Parathyroid adenoma (tissue), 2 donors: ENCODE measurements at regions not wholly inside any gene's neighbourhood (a gene's known extent, or its start where the extent isn't known, plus 50 kb on each side); places are given as distances from the start of the nearest gene placed in this dataset.

Experiments
- H2AFZ ChIP-seq: fragments of 300-600 bp; sonication (generic); one replicate; pipeline ENCODE4 v1.7.0; 2017; ENCODE audit warnings: antibody characterized with exemption, mild to moderate bottlenecking
- H3K27ac ChIP-seq: fragments of 300-600 bp; sonication (generic); one replicate; pipeline ENCODE4 v1.7.0; 2017
- H3K27me3 ChIP-seq: fragments of 300-600 bp; sonication (generic); one replicate; pipeline ENCODE4 v1.7.0; 2017; ENCODE audit warnings: low read length; ENCODE audit not compliant: control insufficient read depth, insufficient read depth
- H3K36me3 ChIP-seq: fragments of 300-600 bp; sonication (generic); one replicate; pipeline ENCODE4 v1.7.0; 2017; ENCODE audit warnings: low read length; ENCODE audit not compliant: control insufficient read depth, insufficient read depth
- H3K4me1 ChIP-seq: fragments of 300-600 bp; sonication (generic); one replicate; pipeline ENCODE4 v1.7.0; 2017; ENCODE audit warnings: control low read depth
- H3K4me2 ChIP-seq: fragments of 300-600 bp; sonication (generic); one replicate; pipeline ENCODE4 v1.7.0; 2017; ENCODE audit warnings: low read length
- H3K4me3 ChIP-seq: fragments of 300-600 bp; sonication (generic); one replicate; pipeline ENCODE4 v1.7.0; 2017; ENCODE audit warnings: low read depth, low read length
- H3K79me2 ChIP-seq: fragments of 300-600 bp; sonication (generic); one replicate; pipeline ENCODE4 v1.7.0; 2017; ENCODE audit warnings: control low read depth
- H3K9ac ChIP-seq: fragments of 300-600 bp; sonication (generic); one replicate; pipeline ENCODE4 v1.7.0; 2017; ENCODE audit warnings: mild to moderate bottlenecking
- H3K9me3 ChIP-seq: fragments of 300-600 bp; sonication (generic); one replicate; pipeline ENCODE4 v1.7.0; 2017; ENCODE audit warnings: low read length; ENCODE audit not compliant: control insufficient read depth
- TF ChIP-seq, protein P1 (sequence below): fragments of 300-600 bp; sonication (generic); IDR thresholded peaks from one replicate; pipeline ENCODE4 v1.7.0; 2017; ENCODE audit warnings: antibody characterized with exemption, mild to moderate bottlenecking
- donor health status: primary hyperparathyroidism.

- no peaks in the 10 kb centered on the region for H3K79me2 ChIP-seq
- no peak overlapping the region for H3K27ac ChIP-seq
- no peaks in the 10 kb centered on the region for H3K9me3 ChIP-seq
- H3K4me2 ChIP-seq = no peak overlapping the region
- H3K36me3 ChIP-seq = no peaks in the 10 kb centered on the region
- no peak overlapping the region for H3K4me3 ChIP-seq
- TF ChIP-seq, protein P1, sequence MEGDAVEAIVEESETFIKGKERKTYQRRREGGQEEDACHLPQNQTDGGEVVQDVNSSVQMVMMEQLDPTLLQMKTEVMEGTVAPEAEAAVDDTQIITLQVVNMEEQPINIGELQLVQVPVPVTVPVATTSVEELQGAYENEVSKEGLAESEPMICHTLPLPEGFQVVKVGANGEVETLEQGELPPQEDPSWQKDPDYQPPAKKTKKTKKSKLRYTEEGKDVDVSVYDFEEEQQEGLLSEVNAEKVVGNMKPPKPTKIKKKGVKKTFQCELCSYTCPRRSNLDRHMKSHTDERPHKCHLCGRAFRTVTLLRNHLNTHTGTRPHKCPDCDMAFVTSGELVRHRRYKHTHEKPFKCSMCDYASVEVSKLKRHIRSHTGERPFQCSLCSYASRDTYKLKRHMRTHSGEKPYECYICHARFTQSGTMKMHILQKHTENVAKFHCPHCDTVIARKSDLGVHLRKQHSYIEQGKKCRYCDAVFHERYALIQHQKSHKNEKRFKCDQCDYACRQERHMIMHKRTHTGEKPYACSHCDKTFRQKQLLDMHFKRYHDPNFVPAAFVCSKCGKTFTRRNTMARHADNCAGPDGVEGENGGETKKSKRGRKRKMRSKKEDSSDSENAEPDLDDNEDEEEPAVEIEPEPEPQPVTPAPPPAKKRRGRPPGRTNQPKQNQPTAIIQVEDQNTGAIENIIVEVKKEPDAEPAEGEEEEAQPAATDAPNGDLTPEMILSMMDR = no peak
- H3K27me3 ChIP-seq = no peaks in the 10 kb centered on the region
- no peak overlapping the region for H2AFZ ChIP-seq
- H3K4me1 ChIP-seq = no peaks in the 10 kb centered on the region
- no peak overlapping the region for H3K9ac ChIP-seq
Observed at GRCh38 chr20:11172881-11173280, 499.1 kb upstream of the JAG1 start.

- Histone ChIP-seq H3K36me3 (no peaks in the 10 kb centered on the region), H3K4me3 (no peak overlapping the region), H3K79me2 (no peaks in the 10 kb centered on the region), H3K9me3 (no peaks in the 10 kb centered on the region), H3K27ac (no peak overlapping the region), H3K9ac (no peak overlapping the region), H3K27me3 (no peaks in the 10 kb centered on the region), H3K4me2 (no peak overlapping the region), H3K4me1 (no peaks in the 10 kb centered on the region), H2AFZ (no peak overlapping the region)
- TF ChIP-seq, protein P1 = no peak
Observed at GRCh38 chr20:11173916-11174315, 500.1 kb upstream of the JAG1 start.

DNA sequence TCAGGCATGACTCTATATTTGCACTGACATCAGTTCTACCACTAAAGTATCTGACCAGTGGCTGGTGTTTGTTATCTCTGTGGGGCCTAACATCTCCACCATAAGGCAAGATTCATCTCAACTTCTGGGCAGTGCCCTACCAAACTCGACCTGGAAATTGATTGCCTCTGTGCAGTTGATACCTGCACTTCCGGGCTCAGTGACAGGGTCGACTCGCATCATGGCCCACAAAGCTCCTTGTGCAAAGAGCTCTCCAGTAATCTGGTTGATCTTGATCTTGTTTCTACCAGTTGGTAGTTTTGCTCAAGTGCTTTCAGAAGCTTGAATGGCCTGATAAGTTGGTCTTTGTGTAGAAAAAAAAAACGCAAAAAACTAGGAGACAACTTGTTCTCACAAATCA, 501.1 kb upstream of the JAG1 start:
- Histone ChIP-seq H3K4me1 (no peaks in the 10 kb centered on the region), H3K4me2 (no peak overlapping the region), H3K27ac (no peak overlapping the region), H3K27me3 (no peaks in the 10 kb centered on the region), H3K79me2 (no peaks in the 10 kb centered on the region), H3K4me3 (no peak overlapping the region), H2AFZ (no peak overlapping the region), H3K36me3 (no peaks in the 10 kb centered on the region), H3K9me3 (no peaks in the 10 kb centered on the region), H3K9ac (no peak overlapping the region)
- TF ChIP-seq, protein P1 = no peak

DNA sequence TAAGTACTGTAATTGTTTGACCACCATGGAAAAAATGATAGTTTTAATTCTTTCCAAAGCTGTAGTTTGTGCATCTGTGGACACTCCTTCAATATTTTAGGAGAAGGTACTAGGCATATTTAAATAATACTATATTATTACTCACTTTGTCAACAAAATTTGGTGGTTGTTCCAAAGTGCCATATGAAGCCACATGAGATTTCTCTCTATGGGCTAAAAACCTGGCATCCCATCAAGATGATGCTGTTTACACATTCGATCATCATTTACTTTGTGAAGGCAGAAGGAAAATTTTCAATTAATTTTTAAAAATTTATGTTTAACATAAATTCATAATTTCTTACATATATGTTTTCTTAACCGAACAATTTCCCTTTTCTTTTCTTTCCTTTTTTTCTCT, 502.6 kb upstream of the JAG1 start:
- Histone ChIP-seq H3K4me1 (no peaks in the 10 kb centered on the region), H3K79me2 (no peaks in the 10 kb centered on the region), H3K9ac (no peak overlapping the region), H3K36me3 (no peaks in the 10 kb centered on the region), H3K27me3 (no peaks in the 10 kb centered on the region), H2AFZ (no peak overlapping the region), H3K9me3 (no peaks in the 10 kb centered on the region), H3K27ac (no peak overlapping the region), H3K4me2 (no peak overlapping the region), H3K4me3 (no peak overlapping the region)
- TF ChIP-seq, protein P1 = no peak

DNA sequence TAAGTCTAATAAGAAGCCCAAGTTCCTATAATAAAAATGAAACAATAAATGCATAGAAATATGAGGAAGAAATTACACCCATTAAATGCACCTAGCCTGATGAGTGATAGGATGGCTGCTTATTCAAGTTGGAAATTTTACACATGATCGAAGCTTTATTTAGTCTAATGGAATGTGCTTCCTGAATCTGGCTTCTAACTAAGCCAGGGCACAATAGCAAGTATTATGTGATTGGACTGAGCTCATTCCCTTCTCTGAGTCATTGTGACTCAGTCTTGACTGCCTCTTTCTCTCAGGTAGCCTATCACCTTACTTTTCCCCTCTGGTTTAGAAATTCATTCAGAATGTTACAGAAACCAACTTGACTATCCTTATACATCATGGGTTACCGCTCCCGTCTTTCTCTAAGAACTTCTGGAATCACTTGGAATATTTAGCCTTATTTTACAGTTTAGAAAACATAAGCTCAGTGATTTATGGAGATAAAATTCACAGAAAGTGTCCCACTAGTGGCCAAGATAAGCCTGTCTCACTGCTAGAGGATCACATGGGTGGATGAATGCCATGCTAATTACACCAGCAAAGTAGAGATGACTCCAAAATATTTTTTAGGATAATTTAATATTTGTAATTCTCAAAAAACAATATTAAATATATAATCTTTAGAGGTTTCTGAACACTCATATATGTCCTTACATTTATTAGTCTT, 505.3 kb upstream of the JAG1 start:
- Histone ChIP-seq H3K4me3 (no peak overlapping the region), H3K27me3 (no peaks in the 10 kb centered on the region), H3K9me3 (no peaks in the 10 kb centered on the region), H3K79me2 (no peaks in the 10 kb centered on the region), H3K27ac (no peak overlapping the region), H2AFZ (no peak overlapping the region), H3K4me1 (no peaks in the 10 kb centered on the region), H3K4me2 (no peak overlapping the region), H3K9ac (no peak overlapping the region), H3K36me3 (no peaks in the 10 kb centered on the region)
- TF ChIP-seq, protein P1 = no peak
